A549 (cell line): ENCODE measurements at regions not wholly inside any gene's neighbourhood (a gene's known extent, or its start where the extent isn't known, plus 50 kb on each side); places are given as distances from the start of the nearest gene placed in this dataset.
"Not testable (repeated sequence)": the region's sequence is repeated elsewhere in the genome, so short reads cannot be mapped to it uniquely, and the experiment has no call there.

Source experiments
- ATAC-seq, 2 experiments: fragments of 200-7000 bp in 1 of 2; fragments of >200 bp in 1 of 2; cut with Nextera tagmentation in 1 of 2; cut with Tn5 transposase in 1 of 2; 3 replicates each; pipeline versions ENCODE4 v1.8.0 to v1.9.1; 2018 to 2020; ENCODE audit warnings: mild to moderate bottlenecking in 1 of 2, moderate library complexity in 1 of 2
- CTCF ChIA-PET: fragments of 300-600 bp; sonication (Branson Sonifier 250); formaldehyde crosslinking; extraction: SDS; loops from one replicate; lab custom pipeline; 2021; ENCODE audit warnings: antibody characterized with exemption, inconsistent platforms; lab: Yijun Ruan, JAX
- POLR2A ChIA-PET: fragments of 350-600 bp; formaldehyde crosslinking; extraction: SDS; loops from one replicate; lab custom pipeline; 2021; ENCODE audit warnings: antibody characterized with exemption, inconsistent platforms; lab: Yijun Ruan, JAX
- DNase-seq, 2 experiments: peaks; one replicate each; pipeline versions ENCODE4 v3.0.0 to v3.0.0-alpha.2; 2011 to 2016; ENCODE audit warnings: low read depth in 1 of 2, low spot score in 1 of 2
- FAIRE-seq: peaks from 2 replicates; lab custom pipeline; 2011; peaks lifted over from hg19 to GRCh38; lab: Jason Lieb, UNC
- H3K27ac ChIP-seq, 2 experiments: fragments of >200 bp; sonication (Bioruptor Twin); formaldehyde crosslinking; 3 replicates each; pipeline ENCODE4 v1.5.1; 2016 to 2017
- H3K4me1 ChIP-seq: fragments of >200 bp; sonication (Bioruptor Twin); formaldehyde crosslinking; 3 replicates; pipeline ENCODE4 v1.6.1; 2016
- H3K4me2 ChIP-seq: fragments of >200 bp; sonication (Bioruptor Twin); formaldehyde crosslinking; 3 replicates; pipeline ENCODE4 v1.6.1; 2016
- H3K4me3 ChIP-seq: fragments of >200 bp; sonication (Bioruptor Twin); formaldehyde crosslinking; 3 replicates; pipeline ENCODE4 v1.5.1; 2016
- H3K9me3 ChIP-seq: fragments of >200 bp; sonication (Bioruptor Twin); formaldehyde crosslinking; 3 replicates; pipeline ENCODE4 v1.6.1; 2016
- ATOH8 ChIP-seq: fragments of 250-450 bp; sonication (Bioruptor Pico); IDR thresholded peaks from 2 replicates; pipeline ENCODE4 v1.5.0; 2020; ENCODE audit warnings: low read depth, mild to moderate bottlenecking, moderate library complexity
- BHLHE40 ChIP-seq: IDR thresholded peaks from 2 replicates; pipeline ENCODE4 v1.6.1; 2012; ENCODE audit warnings: low read depth, low read length, inconsistent platforms
- CBX2 ChIP-seq: fragments of 200-600 bp; sonication (generic); IDR thresholded peaks from 2 replicates; pipeline ENCODE4 v1.6.1; 2016; ENCODE audit warnings: low read depth, mild to moderate bottlenecking, borderline replicate concordance
- CEBPB ChIP-seq, 2 experiments: fragments of >200 bp in 1 of 2; sonication (Bioruptor Twin) in 1 of 2; formaldehyde crosslinking in 1 of 2; IDR thresholded peaks; 2 replicates each; pipeline ENCODE4 v1.6.1; 2012 to 2016
- EHF ChIP-seq: fragments of 250-450 bp; sonication (Bioruptor Pico); IDR thresholded peaks from 2 replicates; pipeline ENCODE4 v1.5.0; 2020; ENCODE audit warnings: mild to moderate bottlenecking
- ELK1 ChIP-seq: fragments of 150-350 bp; IDR thresholded peaks from 2 replicates; pipeline ENCODE4 v1.6.1; 2014; ENCODE audit warnings: low read depth, mild to moderate bottlenecking, low read length
- ESRRA ChIP-seq: fragments of 150-350 bp; IDR thresholded peaks from 2 replicates; pipeline ENCODE4 v1.6.1; 2014; ENCODE audit warnings: mild to moderate bottlenecking, low read length, borderline replicate concordance
- FOSB ChIP-seq: fragments of 250-450 bp; sonication (Bioruptor Pico); IDR thresholded peaks from 2 replicates; pipeline ENCODE4 v1.5.0; 2020; ENCODE audit warnings: mild to moderate bottlenecking, moderate library complexity
- HDAC2 ChIP-seq: fragments of 200-600 bp; sonication (generic); IDR thresholded peaks from 2 replicates; pipeline ENCODE4 v1.6.1; 2016
- HES2 ChIP-seq: fragments of >200 bp; sonication (Bioruptor Twin); formaldehyde crosslinking; IDR thresholded peaks from 2 replicates; pipeline ENCODE4 v1.6.1; 2016
- JUNB ChIP-seq: fragments of >200 bp; sonication (Bioruptor Twin); formaldehyde crosslinking; IDR thresholded peaks from 2 replicates; pipeline ENCODE4 v1.6.1; 2016
- KDM5A ChIP-seq: fragments of 200-600 bp; sonication (generic); IDR thresholded peaks from 2 replicates; pipeline ENCODE4 v1.6.1; 2016; ENCODE audit warnings: antibody characterized with exemption, mild to moderate bottlenecking
- MAFK ChIP-seq: fragments of 450-650 bp; IDR thresholded peaks from 2 replicates; pipeline ENCODE4 v1.6.1; 2014; ENCODE audit not compliant: partially characterized antibody
- MAX ChIP-seq: IDR thresholded peaks from 2 replicates; pipeline ENCODE4 v1.6.1; 2012
- NR3C1 ChIP-seq: fragments of >200 bp; sonication (Bioruptor Twin); formaldehyde crosslinking; IDR thresholded peaks from 3 replicates; pipeline ENCODE4 v1.6.1; 2017
- TFCP2L1 ChIP-seq: fragments of 250-450 bp; sonication (Bioruptor Pico); IDR thresholded peaks from 2 replicates; pipeline ENCODE4 v1.5.0; 2021; ENCODE audit warnings: mild to moderate bottlenecking
- USF2 ChIP-seq: fragments of 450-650 bp; IDR thresholded peaks from 2 replicates; pipeline ENCODE4 v1.6.1; 2014; ENCODE audit warnings: antibody characterized with exemption
- WGBS: methylation state at CpG from one replicate; pipeline ENCODE4 v1.1.6; 2017; ENCODE audit errors: missing lambda C conversion rate; 5-methylcytosine and 5-hydroxymethylcytosine counted together

GRCh38 chr13:100954430-100955305 is 280.1 kb upstream of the TMTC4 start:
- WGBS, result 50% methylated on average over 9 of the region's 9 CpGs
- DNase-seq, result no peak
- CTCF ChIA-PET, result no interaction called here

GRCh38 chr13:100951016-100951415 is 276.4 kb upstream of the TMTC4 start:
- DNase-seq (no peak), ATAC-seq (no peak), FAIRE-seq (no peak)
- ChIA-PET POLR2A (no interaction called here), CTCF (no interaction called here)
- H3K4me1 ChIP-seq, result no peaks in the 10 kb centered on the region
- H3K27ac ChIP-seq, result no peak overlapping the region
- no peak for TF ChIP-seq MAFK
- TF ChIP-seq HDAC2, result no peak
- TF ChIP-seq KDM5A, result no peak
- TF ChIP-seq EHF (CRISPR knock-in tag), result no peak
- no peak for TF ChIP-seq ESRRA
- no peak for TF ChIP-seq NR3C1
- TF ChIP-seq HES2, result no peak
- no peak for TF ChIP-seq FOSB
- no peak for TF ChIP-seq USF2
- no peak for TF ChIP-seq TFCP2L1 (CRISPR knock-in tag)
- TF ChIP-seq CEBPB (IDR thresholded peaks at IDR 0.05), result no peak
- TF ChIP-seq BHLHE40, result no peak
- TF ChIP-seq JUNB, result no peak
- TF ChIP-seq ELK1, result no peak
- TF ChIP-seq CBX2, result no peak
- TF ChIP-seq ATOH8 (CRISPR knock-in tag), result no peak
- no peak for TF ChIP-seq MAX
- H3K4me3 ChIP-seq, result no peak overlapping the region
- H3K4me2 ChIP-seq, result no peak overlapping the region
- no peaks in the 10 kb centered on the region for H3K9me3 ChIP-seq
- WGBS, result 28% methylated on average over 4 of the region's 4 CpGs

More at GRCh38 chr13:100954430-100955305, 280.1 kb upstream of the TMTC4 start:
- no peak for FAIRE-seq
- no peaks in the 10 kb centered on the region for H3K4me1 ChIP-seq
- no peak for ATAC-seq
- no peak overlapping the region for H3K27ac ChIP-seq
- TF ChIP-seq CEBPB (IDR thresholded peaks at IDR 0.05) (peak in 1 of 2 experiments; percentile 35; a peak in 2 of 4 replicates), ELK1 (no peak)
- H3K4me2 ChIP-seq, result no peak overlapping the region
- H3K9me3 ChIP-seq, result no peaks in the 10 kb centered on the region
- no peak overlapping the region for H3K4me3 ChIP-seq
- POLR2A ChIA-PET, result no interaction called here

- DNase-seq, H3K4me3 ChIP-seq, FAIRE-seq, POLR2A ChIA-PET, CTCF ChIA-PET, H3K9me3 ChIP-seq, ATAC-seq, H3K4me1 ChIP-seq, H3K4me2 ChIP-seq, H3K27ac ChIP-seq: not testable (repeated sequence)
- WGBS, result 26% methylated on average over 3 of the region's 3 CpGs
Measured at GRCh38 chr13:100948937-100949336, 274.3 kb upstream of the TMTC4 start.
